Caco-2 (cell line): ENCODE measurements at regions not wholly inside any gene's neighbourhood (a gene's known extent, or its start where the extent isn't known, plus 50 kb on each side); places are given as distances from the start of the nearest gene placed in this dataset.

Experiments
- BruUV-seq: library from RNA; stranded (reverse); fragments of 400-500 nt; replicated peaks from 2 replicates; lab custom pipeline; 2021; lab: Mats Ljungman, UMichigan
- CTCF ChIA-PET: fragments of 300-600 bp; sonication (Branson Sonifier 250); formaldehyde crosslinking; loops from one replicate; lab custom pipeline; 2022; ENCODE audit warnings: antibody characterized with exemption; lab: Charles Lee
- POLR2A ChIA-PET: fragments of 300-600 bp; sonication (Branson Sonifier 250); formaldehyde crosslinking; loops from one replicate; lab custom pipeline; 2022; ENCODE audit warnings: antibody characterized with exemption; lab: Charles Lee
- DNase-seq, 2 experiments: peaks; one replicate each; pipeline versions ENCODE4 v3.0.0 to v3.0.0-alpha.2; 2020 to 2022
- H3K27me3 ChIP-seq: replicated peaks from 2 replicates; pipeline ENCODE4 v1.6.0; 2011; ENCODE audit warnings: low read length; ENCODE audit not compliant: control insufficient read depth, insufficient read depth
- H3K36me3 ChIP-seq: 2 replicates; pipeline ENCODE4 v1.5.1; 2011; ENCODE audit warnings: low read length; ENCODE audit not compliant: control insufficient read depth, insufficient read depth
- H3K4me1 ChIP-seq: fragments of 250-450 bp; sonication (Bioruptor Pico); 2 replicates; pipeline ENCODE4 v1.5.1; 2020; ENCODE audit warnings: mild to moderate bottlenecking
- H3K4me3 ChIP-seq: 2 replicates; pipeline ENCODE4 v1.5.1; 2011; ENCODE audit warnings: low read depth, mild to moderate bottlenecking, control low read depth, low read length
- H3K9me3 ChIP-seq: fragments of 250-450 bp; sonication (Bioruptor Pico); 2 replicates; pipeline ENCODE4 v1.5.1; 2020; ENCODE audit warnings: mild to moderate bottlenecking, moderate library complexity
- H3K27ac Mint-ChIP-seq: one replicate; pipeline ENCODE4 v1.8.0; 2022; ENCODE audit warnings: mixed read lengths; ENCODE audit not compliant: unreplicated experiment
- H3K27me3 Mint-ChIP-seq: one replicate; pipeline ENCODE4 v1.8.0; 2022; ENCODE audit warnings: mixed read lengths; ENCODE audit not compliant: insufficient read depth, unreplicated experiment
- H3K36me3 Mint-ChIP-seq: one replicate; pipeline ENCODE4 v1.8.0; 2022; ENCODE audit warnings: mild to moderate bottlenecking, mixed read lengths; ENCODE audit not compliant: insufficient read depth, unreplicated experiment
- H3K4me1 Mint-ChIP-seq: one replicate; pipeline ENCODE4 v1.8.0; 2022; ENCODE audit warnings: low read depth, mixed read lengths; ENCODE audit not compliant: unreplicated experiment
- H3K4me3 Mint-ChIP-seq: one replicate; pipeline ENCODE4 v1.8.0; 2022; ENCODE audit warnings: mild to moderate bottlenecking, moderate library complexity, mixed read lengths; ENCODE audit not compliant: unreplicated experiment
- H3K9me3 Mint-ChIP-seq: one replicate; pipeline ENCODE4 v1.8.0; 2022; ENCODE audit warnings: mixed read lengths; ENCODE audit not compliant: unreplicated experiment
- intact Hi-C: fragments of 100-400 bp; cut with micrococcal nuclease; formaldehyde crosslinking; loops from one replicate; pipeline ENCODE4 v1.10.0; 2022; ENCODE audit not compliant: unreplicated experiment
- TF ChIP-seq, protein P1 (sequence below), 2 experiments: fragments of 200-600 bp in 1 of 2; IDR thresholded peaks; 1 replicate in 1 of 2; 2 replicates in 1 of 2; pipeline versions ENCODE4 v1.5.1 to v1.8.0; 2011 to 2022; ENCODE audit warnings: antibody characterized with exemption in 1 of 2, control low read depth in 1 of 2, inconsistent platforms in 1 of 2, low read depth in 1 of 2, low read length in 1 of 2, mild to moderate bottlenecking in 1 of 2, moderate library complexity in 1 of 2; ENCODE audit not compliant: insufficient read depth in 1 of 2, severe bottlenecking in 1 of 2, unreplicated experiment in 1 of 2

DNA sequence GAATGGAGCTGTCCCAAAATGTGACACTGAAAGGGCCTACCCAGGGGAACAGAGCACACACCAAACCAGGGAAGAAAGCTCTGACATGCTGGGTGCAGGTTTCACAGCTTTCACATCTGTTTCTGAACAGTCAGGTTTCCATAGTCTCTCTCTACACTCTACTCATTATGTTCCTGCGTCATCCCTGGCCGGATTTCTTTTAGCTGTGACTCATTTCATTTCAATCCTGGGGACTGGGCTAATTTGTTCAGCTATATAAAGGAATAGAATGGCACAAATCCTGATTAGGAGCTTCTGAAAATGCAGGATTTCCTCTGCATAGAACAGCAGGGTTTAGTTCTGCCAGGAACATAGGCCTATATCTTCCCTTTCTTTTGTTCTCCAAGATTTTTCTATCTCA lies 649.8 kb downstream of the RPS29 start:
- CTCF ChIA-PET, result no interaction called here
- POLR2A ChIA-PET, result no interaction called here

GRCh38 chr14:48925184-48925583 lies 661.0 kb downstream of the RPS29 start:
- BruUV-seq, result no TSS peak
- Histone ChIP-seq H3K9me3 (no peaks in the 10 kb centered on the region; the same call in 1 of the 2 replicates), H3K4me1 (no peaks in the 10 kb centered on the region), H3K4me3 (no peak overlapping the region), H3K36me3 (no peaks in the 10 kb centered on the region), H3K27me3 (no peaks in the 10 kb centered on the region)
- H3K9me3 Mint-ChIP-seq, result no peaks in the 10 kb centered on the region
- POLR2A ChIA-PET, result no interaction called here
- no peak overlapping the region for H3K4me3 Mint-ChIP-seq
- DNase-seq, result no peak
- CTCF ChIA-PET, result no interaction called here
- H3K27ac Mint-ChIP-seq, result no peak overlapping the region
- no peaks in the 10 kb centered on the region for H3K36me3 Mint-ChIP-seq
- H3K4me1 Mint-ChIP-seq, result no peaks in the 10 kb centered on the region
- TF ChIP-seq, protein P1, sequence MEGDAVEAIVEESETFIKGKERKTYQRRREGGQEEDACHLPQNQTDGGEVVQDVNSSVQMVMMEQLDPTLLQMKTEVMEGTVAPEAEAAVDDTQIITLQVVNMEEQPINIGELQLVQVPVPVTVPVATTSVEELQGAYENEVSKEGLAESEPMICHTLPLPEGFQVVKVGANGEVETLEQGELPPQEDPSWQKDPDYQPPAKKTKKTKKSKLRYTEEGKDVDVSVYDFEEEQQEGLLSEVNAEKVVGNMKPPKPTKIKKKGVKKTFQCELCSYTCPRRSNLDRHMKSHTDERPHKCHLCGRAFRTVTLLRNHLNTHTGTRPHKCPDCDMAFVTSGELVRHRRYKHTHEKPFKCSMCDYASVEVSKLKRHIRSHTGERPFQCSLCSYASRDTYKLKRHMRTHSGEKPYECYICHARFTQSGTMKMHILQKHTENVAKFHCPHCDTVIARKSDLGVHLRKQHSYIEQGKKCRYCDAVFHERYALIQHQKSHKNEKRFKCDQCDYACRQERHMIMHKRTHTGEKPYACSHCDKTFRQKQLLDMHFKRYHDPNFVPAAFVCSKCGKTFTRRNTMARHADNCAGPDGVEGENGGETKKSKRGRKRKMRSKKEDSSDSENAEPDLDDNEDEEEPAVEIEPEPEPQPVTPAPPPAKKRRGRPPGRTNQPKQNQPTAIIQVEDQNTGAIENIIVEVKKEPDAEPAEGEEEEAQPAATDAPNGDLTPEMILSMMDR (IDR thresholded peaks at IDR 0.05; ENCODE audit: insufficient read depth in 1 of 2, low read depth in 1 of 2, low read length in 1 of 2, severe bottlenecking in 1 of 2, unreplicated experiment in 1 of 2), result no peak
- intact Hi-C loops, result no loop called here
- H3K27me3 Mint-ChIP-seq, result no peaks in the 10 kb centered on the region

More for the DNA sequence above, 649.8 kb downstream of the RPS29 start:
- peaks cover 5% of the 10 kb centered on the region; the same call in 1 of the 2 replicates for H3K4me1 ChIP-seq
- H3K36me3 Mint-ChIP-seq, result no peaks in the 10 kb centered on the region
- DNase-seq, result no peak
- H3K4me3 ChIP-seq, result no peak overlapping the region
- H3K4me1 Mint-ChIP-seq, result peaks cover 8% of the 10 kb centered on the region
- H3K9me3 Mint-ChIP-seq, result no peaks in the 10 kb centered on the region
- TF ChIP-seq, protein P1 (IDR thresholded peaks at IDR 0.05; ENCODE audit: insufficient read depth in 1 of 2, low read depth in 1 of 2, low read length in 1 of 2, severe bottlenecking in 1 of 2, unreplicated experiment in 1 of 2), result no peak
- no peaks in the 10 kb centered on the region for H3K27me3 Mint-ChIP-seq
- no peak overlapping the region for H3K27ac Mint-ChIP-seq
- no TSS peak for BruUV-seq
- H3K36me3 ChIP-seq, result no peaks in the 10 kb centered on the region
- intact Hi-C loops, result no loop called here
- H3K4me3 Mint-ChIP-seq, result no peak overlapping the region
- no peaks in the 10 kb centered on the region for H3K9me3 ChIP-seq
- H3K27me3 ChIP-seq, result no peaks in the 10 kb centered on the region

DNA sequence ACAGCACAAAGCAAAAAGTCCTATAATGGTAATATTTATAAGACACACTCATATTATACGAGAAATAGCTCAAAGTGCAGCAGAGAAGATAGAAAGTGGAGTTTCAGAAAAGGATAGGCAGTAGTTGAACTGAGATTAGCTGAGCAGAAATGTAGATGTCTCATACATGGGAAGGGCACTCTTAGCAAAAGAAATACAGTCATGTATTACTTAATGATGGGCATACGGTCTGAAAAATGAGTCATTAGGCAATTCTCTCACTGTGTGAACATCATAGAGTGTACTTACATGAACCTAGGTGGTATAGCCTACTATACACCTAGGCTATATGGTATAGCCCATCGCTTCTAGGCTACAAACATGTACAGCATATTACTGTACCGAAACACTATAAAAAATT lies 671.3 kb downstream of the RPS29 start:
- Mint-ChIP-seq H3K9me3 (peaks cover 10% of the 10 kb centered on the region), H3K36me3 (no peaks in the 10 kb centered on the region), H3K27me3 (no peaks in the 10 kb centered on the region), H3K27ac (no peak overlapping the region), H3K4me1 (peaks cover 22% of the 10 kb centered on the region), H3K4me3 (no peak overlapping the region)
- no TSS peak for BruUV-seq
- intact Hi-C loops, result loop anchor here (1.0 to 2.0 kb wide), 4 partner anchors 48 to 192 kb away; no protein-coding TSS in a partner anchor
- no peak for DNase-seq
- Histone ChIP-seq H3K4me3 (no peak overlapping the region), H3K36me3 (no peaks in the 10 kb centered on the region), H3K27me3 (no peaks in the 10 kb centered on the region), H3K9me3 (no peaks in the 10 kb centered on the region; the same call in 1 of the 2 replicates), H3K4me1 (peaks cover 26% of the 10 kb centered on the region)
- POLR2A ChIA-PET, result no interaction called here
- CTCF ChIA-PET, result interaction anchor here (1.0 kb wide), 1 partner anchor 192 kb away, joined by 3 read pairs; no protein-coding TSS in a partner anchor
- TF ChIP-seq, protein P1 (IDR thresholded peaks at IDR 0.05; ENCODE audit: insufficient read depth in 1 of 2, low read depth in 1 of 2, low read length in 1 of 2, severe bottlenecking in 1 of 2, unreplicated experiment in 1 of 2), result no peak
